GM20000 (cell line): ENCODE measurements at regions not wholly inside any gene's neighbourhood (a gene's known extent, or its start where the extent isn't known, plus 50 kb on each side); places are given as distances from the start of the nearest gene placed in this dataset.
"Not testable (repeated sequence)": the region's sequence is repeated elsewhere in the genome, so short reads cannot be mapped to it uniquely, and the experiment has no call there.

Source experiments
- DNase-seq: peaks from one replicate; pipeline ENCODE4 v3.0.0; 2012; ENCODE audit warnings: low spot score
- TF ChIP-seq, protein P1 (sequence below): IDR thresholded peaks from 2 replicates; pipeline ENCODE4 v1.5.1; 2012; ENCODE audit warnings: mild to moderate bottlenecking, control low read depth; ENCODE audit errors: extremely low read depth, missing control alignments

DNA sequence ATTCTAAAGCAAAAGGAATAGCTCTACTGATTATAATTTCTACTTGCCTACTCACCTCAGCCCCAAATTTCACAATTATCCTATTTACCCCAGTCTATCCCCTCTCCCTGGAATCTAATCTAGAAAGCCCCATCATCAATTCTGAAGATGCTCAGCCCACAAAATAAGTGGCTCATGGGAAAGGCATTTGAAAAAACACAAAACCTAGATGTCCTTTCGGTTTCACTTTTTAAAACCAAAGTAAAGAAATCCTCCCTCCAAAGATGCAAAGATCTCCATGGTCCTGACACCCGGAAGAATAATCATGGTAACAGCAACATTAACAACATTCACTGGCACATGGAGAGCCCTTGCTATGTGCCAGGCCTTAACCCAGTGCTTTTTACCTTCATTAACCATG, 224.8 kb downstream of the FGFR2 start:
- TF ChIP-seq, protein P1, sequence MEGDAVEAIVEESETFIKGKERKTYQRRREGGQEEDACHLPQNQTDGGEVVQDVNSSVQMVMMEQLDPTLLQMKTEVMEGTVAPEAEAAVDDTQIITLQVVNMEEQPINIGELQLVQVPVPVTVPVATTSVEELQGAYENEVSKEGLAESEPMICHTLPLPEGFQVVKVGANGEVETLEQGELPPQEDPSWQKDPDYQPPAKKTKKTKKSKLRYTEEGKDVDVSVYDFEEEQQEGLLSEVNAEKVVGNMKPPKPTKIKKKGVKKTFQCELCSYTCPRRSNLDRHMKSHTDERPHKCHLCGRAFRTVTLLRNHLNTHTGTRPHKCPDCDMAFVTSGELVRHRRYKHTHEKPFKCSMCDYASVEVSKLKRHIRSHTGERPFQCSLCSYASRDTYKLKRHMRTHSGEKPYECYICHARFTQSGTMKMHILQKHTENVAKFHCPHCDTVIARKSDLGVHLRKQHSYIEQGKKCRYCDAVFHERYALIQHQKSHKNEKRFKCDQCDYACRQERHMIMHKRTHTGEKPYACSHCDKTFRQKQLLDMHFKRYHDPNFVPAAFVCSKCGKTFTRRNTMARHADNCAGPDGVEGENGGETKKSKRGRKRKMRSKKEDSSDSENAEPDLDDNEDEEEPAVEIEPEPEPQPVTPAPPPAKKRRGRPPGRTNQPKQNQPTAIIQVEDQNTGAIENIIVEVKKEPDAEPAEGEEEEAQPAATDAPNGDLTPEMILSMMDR, result no peak

DNA sequence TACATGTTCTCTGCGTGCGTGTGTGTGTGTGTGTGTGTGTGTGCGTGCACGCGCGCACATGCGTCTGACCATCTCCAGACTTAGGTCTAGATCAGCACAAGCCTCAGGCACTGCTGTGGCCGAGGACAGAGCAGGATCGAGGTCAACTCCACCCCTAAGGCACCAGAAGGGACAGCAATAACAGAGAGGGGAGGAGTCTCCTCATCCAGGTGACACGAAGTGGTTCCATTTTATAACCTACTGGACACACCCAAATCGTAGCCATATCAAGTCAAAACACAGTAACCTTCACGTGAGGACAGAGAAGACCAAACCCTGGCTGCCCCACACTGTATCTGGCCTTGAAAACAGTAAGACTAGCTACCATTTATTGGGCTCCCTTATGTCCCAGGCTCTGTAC, 224.1 kb downstream of the FGFR2 start:
- no peak for DNase-seq
- TF ChIP-seq, protein P1, result no peak

More for the DNA sequence above, 224.8 kb downstream of the FGFR2 start:
- no peak for DNase-seq

DNA sequence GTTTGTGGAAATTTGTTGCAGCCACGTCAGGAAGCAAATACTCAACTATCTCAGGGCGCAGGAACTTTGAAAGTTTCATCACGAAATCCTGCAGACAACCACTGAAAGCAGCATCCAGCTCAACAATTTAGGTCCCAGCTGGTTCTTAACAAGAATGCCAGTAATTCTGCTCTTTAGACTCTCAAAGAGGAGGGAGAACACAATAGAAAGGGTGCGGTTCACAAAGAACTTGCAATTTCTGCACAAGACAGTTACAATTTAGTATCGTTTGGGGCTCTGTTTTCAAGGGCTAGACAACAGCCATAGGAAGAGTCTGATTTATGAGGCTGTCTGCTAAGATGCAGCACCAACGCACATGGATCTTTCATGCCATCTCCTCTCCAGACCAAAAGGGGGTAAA, 223.1 kb downstream of the FGFR2 start:
- no peak for DNase-seq
- TF ChIP-seq, protein P1, result no peak

DNA sequence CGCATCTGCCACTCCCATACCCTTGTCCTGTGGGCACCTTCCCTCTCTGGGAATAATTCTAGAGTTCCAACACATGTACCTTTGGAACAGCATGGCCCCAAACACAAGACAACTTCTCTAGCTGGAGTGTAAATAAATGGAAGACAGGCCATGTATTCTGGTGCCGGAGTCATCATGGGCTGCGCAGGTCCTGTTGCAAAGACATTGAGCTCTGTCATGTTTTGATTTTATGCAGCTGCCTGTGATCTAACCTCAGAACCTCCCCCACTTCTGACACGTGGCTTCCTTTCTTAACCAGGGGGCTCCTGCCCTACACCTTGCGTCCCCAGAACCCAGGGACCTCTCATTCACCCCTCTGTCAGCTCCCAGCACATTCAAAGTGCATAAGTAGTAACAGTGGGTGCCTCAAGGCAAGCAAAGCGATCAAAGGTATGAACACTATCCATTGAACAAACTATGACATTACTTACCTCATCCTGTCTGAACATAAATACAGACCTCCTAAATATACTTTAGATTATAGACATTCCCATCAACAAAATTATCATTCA, 219.9 kb downstream of the FGFR2 start:
- no peak for DNase-seq
- TF ChIP-seq, protein P1, result no peak

DNA sequence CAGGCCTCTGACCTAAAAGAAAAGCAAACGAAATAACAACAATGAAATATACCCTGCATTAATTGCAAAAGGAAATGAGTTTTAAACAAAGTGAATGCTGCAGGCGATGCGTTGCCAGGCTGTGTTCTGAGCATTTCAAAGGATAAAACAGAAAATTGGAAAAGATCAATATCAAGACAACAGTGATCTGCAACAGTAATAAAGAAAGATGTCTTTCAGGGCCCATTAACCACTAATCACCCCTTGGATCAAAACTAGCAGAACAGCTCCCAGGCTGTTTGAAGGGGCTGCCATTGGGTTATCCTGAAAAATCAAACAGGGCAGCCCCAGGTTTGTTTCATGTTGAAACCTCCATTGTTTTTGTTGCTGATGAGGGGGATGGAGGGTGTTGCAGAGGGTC, 219.2 kb downstream of the FGFR2 start:
- DNase-seq, result no peak

DNA sequence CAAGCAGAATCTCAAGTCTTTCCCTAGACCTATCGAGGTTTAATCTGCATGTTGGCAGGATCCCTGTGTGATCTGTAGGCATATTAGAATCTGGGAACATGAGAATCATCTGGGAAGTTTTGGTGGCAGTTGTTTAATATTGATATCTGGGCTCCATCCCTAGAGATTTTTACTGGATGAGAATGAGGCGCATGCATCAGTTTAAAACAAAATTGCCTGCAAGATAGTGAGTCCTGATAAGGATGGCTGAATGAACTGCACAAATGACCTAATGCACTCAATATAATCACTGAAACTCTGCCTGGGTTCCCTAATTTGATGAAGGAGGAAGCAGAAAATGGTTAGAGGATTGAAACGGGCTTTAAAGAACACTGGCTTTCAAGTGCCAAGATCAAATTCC, 218.0 kb downstream of the FGFR2 start:
- TF ChIP-seq, protein P1, result no peak
- no peak for DNase-seq

More for the DNA sequence above, 219.2 kb downstream of the FGFR2 start:
- TF ChIP-seq, protein P1, result no peak

DNA sequence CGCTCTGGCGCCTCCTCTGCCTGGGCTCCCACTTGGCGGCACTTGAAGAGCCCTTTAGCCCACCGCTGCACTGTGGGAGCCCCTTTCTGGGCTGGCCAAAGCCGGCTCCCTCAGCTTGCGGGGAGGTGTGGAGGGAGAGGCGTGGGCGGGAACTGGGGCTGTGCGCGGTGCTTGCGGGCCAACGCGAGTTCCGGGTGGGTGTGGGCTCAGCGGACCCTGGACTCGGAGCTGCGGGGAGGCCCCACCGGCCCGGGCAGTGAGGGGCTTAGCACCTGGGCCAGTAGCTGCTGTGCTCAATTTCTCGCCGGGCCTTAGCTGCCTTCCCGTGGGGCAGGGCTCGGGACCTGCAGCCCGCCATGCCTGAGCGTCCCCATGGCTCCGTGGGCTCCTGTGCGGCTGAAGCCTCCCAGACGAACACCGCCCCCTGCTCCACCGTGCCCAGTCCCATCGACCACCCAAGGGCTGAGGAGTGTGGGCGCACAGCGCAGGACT, 216.2 kb downstream of the FGFR2 start:
- not testable (repeated sequence) for DNase-seq

DNA sequence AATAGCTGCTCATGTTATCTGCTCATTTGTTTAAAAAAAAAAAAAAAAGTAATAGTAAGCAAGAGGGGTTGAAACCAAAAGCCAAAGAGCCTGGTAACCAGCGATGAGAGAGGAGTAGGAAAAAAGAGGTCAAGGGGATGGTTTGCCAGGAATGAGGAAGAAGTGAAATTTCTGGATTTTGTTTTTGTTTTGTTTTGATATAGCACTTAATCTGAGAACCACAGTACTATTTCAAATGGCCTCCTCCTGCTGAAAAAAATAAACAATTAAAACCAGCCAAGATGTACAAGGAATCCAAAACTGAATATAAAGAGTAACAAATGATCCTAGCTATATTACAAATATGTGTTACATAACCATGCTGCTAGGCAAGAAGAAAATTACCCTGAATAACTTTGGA, 213.1 kb downstream of the FGFR2 start:
- TF ChIP-seq, protein P1, result no peak
- DNase-seq, result no peak
